Muscle of back (tissue), 3 donors: ENCODE measurements at regions not wholly inside any gene's neighbourhood (a gene's known extent, or its start where the extent isn't known, plus 50 kb on each side); places are given as distances from the start of the nearest gene placed in this dataset.
A peak's percentile ranks its signal among the peaks of the same experiment; 100 is the strongest.
"Not testable (repeated sequence)": the region's sequence is repeated elsewhere in the genome, so short reads cannot be mapped to it uniquely, and the experiment has no call there.

Experiments
- DNase-seq, 3 donors: peaks; one replicate each; pipeline versions ENCODE4 v3.0.0 to v3.0.0-alpha.2; 2013

- no peak for DNase-seq
These were observed 155.0 kb downstream of the CYSLTR2 start for GRCh38 chr13:48808683-48809082.

- DNase-seq = no peak
These were observed 156.3 kb downstream of the CYSLTR2 start for GRCh38 chr13:48810013-48810412.

- no peak for DNase-seq
These were observed 159.8 kb downstream of the CYSLTR2 start for GRCh38 chr13:48813518-48813917.

GRCh38 chr13:48816700-48817099 lies 159.0 kb upstream of the FNDC3A start:
- no peak for DNase-seq

GRCh38 chr13:48817166-48817802 lies 158.4 kb upstream of the FNDC3A start:
- DNase-seq = no peak

GRCh38 chr13:48818495-48819356 lies 157.0 kb upstream of the FNDC3A start:
- peak in 1 of 3 donors; percentile 80 for DNase-seq

- DNase-seq = no peak
These were observed 156.3 kb upstream of the FNDC3A start for GRCh38 chr13:48819376-48819775.

GRCh38 chr13:48819899-48820298 lies 155.8 kb upstream of the FNDC3A start:
- DNase-seq = no peak

- not testable (repeated sequence) for DNase-seq
These were observed 152.2 kb upstream of the FNDC3A start for GRCh38 chr13:48823526-48823925.

- no peak for DNase-seq
These were observed 149.7 kb upstream of the FNDC3A start for GRCh38 chr13:48826039-48826438.

- not testable (repeated sequence) for DNase-seq
These were observed 148.7 kb upstream of the FNDC3A start for GRCh38 chr13:48826922-48827454.

- DNase-seq = no peak
These were observed 148.0 kb upstream of the FNDC3A start for GRCh38 chr13:48827709-48828108.

GRCh38 chr13:48828962-48829411 lies 146.7 kb upstream of the FNDC3A start:
- DNase-seq = no peak

- DNase-seq = no peak
These were observed 146.2 kb upstream of the FNDC3A start for GRCh38 chr13:48829536-48829935.

- DNase-seq = no peak
These were observed 144.5 kb upstream of the FNDC3A start for GRCh38 chr13:48831248-48831647.

- DNase-seq = no peak
These were observed 142.3 kb upstream of the FNDC3A start for GRCh38 chr13:48833412-48833811.

GRCh38 chr13:48835326-48835725 lies 140.4 kb upstream of the FNDC3A start:
- DNase-seq = not testable (repeated sequence)

- DNase-seq = no peak
These were observed 137.3 kb upstream of the FNDC3A start for GRCh38 chr13:48838193-48838973.

GRCh38 chr13:48839171-48839570 lies 136.5 kb upstream of the FNDC3A start:
- DNase-seq = no peak

- DNase-seq = no peak
These were observed 135.3 kb upstream of the FNDC3A start for GRCh38 chr13:48840366-48840765.

- no peak for DNase-seq
These were observed 133.4 kb upstream of the FNDC3A start for GRCh38 chr13:48842316-48842715.
